ENCODE measurements at regions not wholly inside any gene's neighbourhood (a gene's known extent, or its start where the extent isn't known, plus 50 kb on each side); places are given as distances from the start of the nearest gene placed in this dataset.
"Not testable (repeated sequence)": the region's sequence is repeated elsewhere in the genome, so short reads cannot be mapped to it uniquely, and the experiment has no call there.

- POLR2A ChIA-PET = no interaction called here
- no peaks in the 10 kb centered on the region for H3K4me1 ChIP-seq (ENCODE audit: control insufficient read depth in 2 of 2, insufficient read depth in 2 of 2, low read length in 2 of 2)
These were observed 577.3 kb downstream of the VGLL3 start for GRCh38 chr3:86413645-86414044.

DNA sequence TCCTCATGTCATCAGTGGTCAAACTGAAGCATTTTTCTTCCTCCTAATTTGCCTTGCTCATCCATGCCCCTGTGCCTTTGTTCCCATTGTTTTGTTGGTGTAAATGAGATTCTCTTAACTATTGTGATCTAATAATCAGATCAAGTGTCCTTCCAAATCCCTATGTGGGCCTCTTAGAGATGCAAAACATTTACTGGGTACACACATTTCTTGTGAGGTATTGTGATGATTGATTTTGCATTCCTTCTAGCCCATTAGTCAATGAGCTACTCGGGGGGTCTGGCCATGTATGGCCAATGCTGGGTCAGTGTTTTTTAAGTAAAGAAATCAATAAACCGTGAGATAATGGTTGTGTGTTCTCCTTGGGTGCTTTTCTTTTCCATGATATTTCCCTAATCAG lies 580.4 kb downstream of the VGLL3 start:
- no CpG with 5 or more reads among the region's 2 CpGs for WGBS (ENCODE audit: insufficient coverage)

More at GRCh38 chr3:86413645-86414044, 577.3 kb downstream of the VGLL3 start:
- no peak for TF ChIP-seq EZH2 (IDR thresholded peaks at IDR 0.05; ENCODE audit: borderline replicate concordance, insufficient read depth, low read depth, low read length, poor library complexity, severe bottlenecking)
- TF ChIP-seq, protein P1, sequence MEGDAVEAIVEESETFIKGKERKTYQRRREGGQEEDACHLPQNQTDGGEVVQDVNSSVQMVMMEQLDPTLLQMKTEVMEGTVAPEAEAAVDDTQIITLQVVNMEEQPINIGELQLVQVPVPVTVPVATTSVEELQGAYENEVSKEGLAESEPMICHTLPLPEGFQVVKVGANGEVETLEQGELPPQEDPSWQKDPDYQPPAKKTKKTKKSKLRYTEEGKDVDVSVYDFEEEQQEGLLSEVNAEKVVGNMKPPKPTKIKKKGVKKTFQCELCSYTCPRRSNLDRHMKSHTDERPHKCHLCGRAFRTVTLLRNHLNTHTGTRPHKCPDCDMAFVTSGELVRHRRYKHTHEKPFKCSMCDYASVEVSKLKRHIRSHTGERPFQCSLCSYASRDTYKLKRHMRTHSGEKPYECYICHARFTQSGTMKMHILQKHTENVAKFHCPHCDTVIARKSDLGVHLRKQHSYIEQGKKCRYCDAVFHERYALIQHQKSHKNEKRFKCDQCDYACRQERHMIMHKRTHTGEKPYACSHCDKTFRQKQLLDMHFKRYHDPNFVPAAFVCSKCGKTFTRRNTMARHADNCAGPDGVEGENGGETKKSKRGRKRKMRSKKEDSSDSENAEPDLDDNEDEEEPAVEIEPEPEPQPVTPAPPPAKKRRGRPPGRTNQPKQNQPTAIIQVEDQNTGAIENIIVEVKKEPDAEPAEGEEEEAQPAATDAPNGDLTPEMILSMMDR (IDR thresholded peaks at IDR 0.05) = no peak
- Histone ChIP-seq H4K20me1 (ENCODE audit: control insufficient read depth, insufficient read depth, low read length, poor library complexity, severe bottlenecking) (no peaks in the 10 kb centered on the region), H2AFZ (ENCODE audit: insufficient read depth, low read depth, low read length, poor library complexity, severe bottlenecking) (no peak overlapping the region), H3K9me3 (ENCODE audit: control extremely low read depth in 1 of 3, control insufficient read depth in 2 of 3, insufficient read depth in 1 of 3, low read length in 2 of 3) (peaks cover 0 to 7% (median 1%) of the 10 kb centered on the region in 3 donors), H3K27me3 (replicated peaks in 1 of 4; ENCODE audit: control extremely low read depth in 1 of 4, control insufficient read depth in 3 of 4, insufficient read depth in 4 of 4, low read length in 3 of 4) (no peaks in the 10 kb centered on the region), H3K4me3 (ENCODE audit: control extremely low read depth in 1 of 5, extremely low read depth in 1 of 5, insufficient read depth in 1 of 5, low read depth in 2 of 5, low read length in 4 of 5) (no peak overlapping the region), H3K79me2 (ENCODE audit: control insufficient read depth, insufficient read depth, low read length) (no peaks in the 10 kb centered on the region), H3K27ac (ENCODE audit: low read length in 2 of 2) (no peak overlapping the region), H3K9ac (ENCODE audit: low read length) (no peak overlapping the region), H3K4me2 (replicated peaks; ENCODE audit: low read depth, low read length, poor library complexity, severe bottlenecking) (no peak overlapping the region), H3K36me3 (replicated peaks in 1 of 2; ENCODE audit: control extremely low read depth in 1 of 2, control insufficient read depth in 1 of 2, extremely low read depth in 1 of 2, insufficient read depth in 2 of 2, low read length in 1 of 2) (no peaks in the 10 kb centered on the region)
- CTCF ChIA-PET = no interaction called here
- no peak overlapping the region for H3K27ac Mint-ChIP-seq
- no peak for DNase-seq
- no CpG with 5 or more reads among the region's 2 CpGs for WGBS (ENCODE audit: insufficient coverage)
- intact Hi-C loops (cut with micrococcal nuclease) = no loop called here
- H3K9me3 Mint-ChIP-seq (ENCODE audit: insufficient read depth) = peaks cover 2% of the 10 kb centered on the region
- no peak overlapping the region for H3K4me3 Mint-ChIP-seq
- H3K27me3 Mint-ChIP-seq = no peaks in the 10 kb centered on the region
- no peaks in the 10 kb centered on the region for H3K4me1 Mint-ChIP-seq
- ATAC-seq (ENCODE audit: low read depth) = no peak

DNA sequence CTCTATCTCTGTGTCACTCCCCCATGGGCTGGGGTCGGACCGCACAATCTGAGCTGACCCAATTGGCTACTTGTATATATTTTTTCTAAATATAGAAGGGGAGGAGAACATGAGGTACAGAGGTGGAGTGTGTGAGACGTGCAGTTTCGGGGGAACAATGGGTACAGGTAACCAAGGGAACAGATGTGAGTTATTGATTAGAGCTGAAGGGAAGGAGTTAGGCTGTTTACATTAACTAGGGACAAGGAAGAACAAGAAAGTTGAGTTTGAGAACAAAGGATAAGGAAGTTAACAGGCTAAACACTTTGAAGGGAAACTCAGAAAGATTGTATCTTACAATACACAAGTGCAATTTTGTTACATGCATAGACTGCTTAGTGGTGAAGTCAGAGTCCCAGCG lies 601.2 kb downstream of the VGLL3 start:
- H3K27me3 Mint-ChIP-seq; CTCF ChIA-PET; ATAC-seq (ENCODE audit: low read depth); intact Hi-C loops (cut with micrococcal nuclease); H3K4me1 ChIP-seq (ENCODE audit: control insufficient read depth in 2 of 2, insufficient read depth in 2 of 2, low read length in 2 of 2); H3K27ac ChIP-seq (ENCODE audit: low read length in 2 of 2); H3K79me2 ChIP-seq (ENCODE audit: control insufficient read depth, insufficient read depth, low read length); H3K4me3 ChIP-seq (ENCODE audit: control extremely low read depth in 1 of 5, extremely low read depth in 1 of 5, insufficient read depth in 1 of 5, low read depth in 2 of 5, low read length in 4 of 5); H3K4me1 Mint-ChIP-seq; H3K9ac ChIP-seq (ENCODE audit: low read length); H2AFZ ChIP-seq (ENCODE audit: insufficient read depth, low read depth, low read length, poor library complexity, severe bottlenecking); H3K27me3 ChIP-seq (replicated peaks in 1 of 4; ENCODE audit: control extremely low read depth in 1 of 4, control insufficient read depth in 3 of 4, insufficient read depth in 4 of 4, low read length in 3 of 4); DNase-seq; H3K27ac Mint-ChIP-seq; H3K4me3 Mint-ChIP-seq; H3K9me3 Mint-ChIP-seq (ENCODE audit: insufficient read depth); POLR2A ChIA-PET; H4K20me1 ChIP-seq (ENCODE audit: control insufficient read depth, insufficient read depth, low read length, poor library complexity, severe bottlenecking); H3K9me3 ChIP-seq (ENCODE audit: control extremely low read depth in 1 of 3, control insufficient read depth in 2 of 3, insufficient read depth in 1 of 3, low read length in 2 of 3); H3K4me2 ChIP-seq (replicated peaks; ENCODE audit: low read depth, low read length, poor library complexity, severe bottlenecking); H3K36me3 ChIP-seq (replicated peaks in 1 of 2; ENCODE audit: control extremely low read depth in 1 of 2, control insufficient read depth in 1 of 2, extremely low read depth in 1 of 2, insufficient read depth in 2 of 2, low read length in 1 of 2): not testable (repeated sequence)
- WGBS (ENCODE audit: insufficient coverage) = 43% methylated on average over 4 of the region's 5 CpGs

More for the DNA sequence above, 580.4 kb downstream of the VGLL3 start:
- Histone ChIP-seq H3K9me3 (ENCODE audit: control extremely low read depth in 1 of 3, control insufficient read depth in 2 of 3, insufficient read depth in 1 of 3, low read length in 2 of 3) (peaks cover 0 to 7% (median 0%) of the 10 kb centered on the region in 3 donors), H3K9ac (ENCODE audit: low read length) (no peak overlapping the region), H3K27me3 (replicated peaks in 1 of 4; ENCODE audit: control extremely low read depth in 1 of 4, control insufficient read depth in 3 of 4, insufficient read depth in 4 of 4, low read length in 3 of 4) (no peaks in the 10 kb centered on the region), H3K4me2 (replicated peaks; ENCODE audit: low read depth, low read length, poor library complexity, severe bottlenecking) (no peak overlapping the region), H3K4me3 (ENCODE audit: control extremely low read depth in 1 of 5, extremely low read depth in 1 of 5, insufficient read depth in 1 of 5, low read depth in 2 of 5, low read length in 4 of 5) (no peak overlapping the region), H3K27ac (ENCODE audit: low read length in 2 of 2) (no peak overlapping the region), H2AFZ (ENCODE audit: insufficient read depth, low read depth, low read length, poor library complexity, severe bottlenecking) (no peak overlapping the region), H3K4me1 (ENCODE audit: control insufficient read depth in 2 of 2, insufficient read depth in 2 of 2, low read length in 2 of 2) (no peaks in the 10 kb centered on the region), H3K79me2 (ENCODE audit: control insufficient read depth, insufficient read depth, low read length) (no peaks in the 10 kb centered on the region), H4K20me1 (ENCODE audit: control insufficient read depth, insufficient read depth, low read length, poor library complexity, severe bottlenecking) (no peaks in the 10 kb centered on the region), H3K36me3 (replicated peaks in 1 of 2; ENCODE audit: control extremely low read depth in 1 of 2, control insufficient read depth in 1 of 2, extremely low read depth in 1 of 2, insufficient read depth in 2 of 2, low read length in 1 of 2) (no peaks in the 10 kb centered on the region)
- ATAC-seq (ENCODE audit: low read depth) (no peak), DNase-seq (no peak)
- Mint-ChIP-seq H3K4me3 (no peak overlapping the region), H3K27ac (no peak overlapping the region), H3K9me3 (ENCODE audit: insufficient read depth) (peaks cover 2% of the 10 kb centered on the region), H3K4me1 (no peaks in the 10 kb centered on the region), H3K27me3 (no peaks in the 10 kb centered on the region)
- TF ChIP-seq, protein P1 (IDR thresholded peaks at IDR 0.05) = no peak
- no peak for TF ChIP-seq EZH2 (IDR thresholded peaks at IDR 0.05; ENCODE audit: borderline replicate concordance, insufficient read depth, low read depth, low read length, poor library complexity, severe bottlenecking)
- intact Hi-C loops (cut with micrococcal nuclease) = no loop called here
- POLR2A ChIA-PET = no interaction called here
- CTCF ChIA-PET = interaction anchor here (1.0 kb wide), 1 partner anchor 19 kb away, joined by 3 read pairs; no protein-coding TSS in a partner anchor
